ENCODE measurements at regions not wholly inside any gene's neighbourhood (a gene's known extent, or its start where the extent isn't known, plus 50 kb on each side); places are given as distances from the start of the nearest gene placed in this dataset.

DNA sequence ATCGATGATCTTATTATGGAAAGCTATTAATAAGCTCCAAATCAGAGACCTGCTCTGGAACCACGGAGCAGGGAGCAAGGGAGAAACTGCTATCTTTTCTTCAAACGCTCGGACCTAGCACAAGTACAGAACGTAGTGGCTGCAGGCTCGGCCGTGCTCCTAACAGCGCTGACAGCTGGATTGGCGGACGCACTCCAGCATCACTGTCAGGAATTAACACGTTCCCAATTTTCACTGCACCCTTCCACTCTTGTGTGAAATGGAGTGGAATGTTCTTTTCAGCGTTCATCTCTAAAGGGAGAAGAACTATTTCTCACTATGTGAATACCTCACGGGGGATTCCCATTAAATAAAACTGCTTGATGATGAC, 106.9 kb downstream of the ZNF281 start:
- Mint-ChIP-seq H3K36me3 (no peaks in the 10 kb centered on the region), H3K9me3 (peaks cover 0 to 3% (median 0%) of the 10 kb centered on the region in 11 donors), H3K27ac (peak overlapping the region; percentile 54 to 97 (median 93)), H3K4me1 (peaks cover 5 to 46% (median 26%) of the 10 kb centered on the region in 7 donors), H3K4me3 (peak overlapping the region; percentile 84 to 95 (median 94)), H3K27me3 (peaks cover 0 to 33% (median 0%) of the 10 kb centered on the region in 5 donors)
- ChIA-PET POLR2A (interaction anchor here (1.0 to 1.1 kb wide), 2 partner anchors 150 to 308 kb away, joined by 3 read pairs; no protein-coding TSS in a partner anchor), CTCF (interaction anchor here (0.6 to 1.6 kb wide), 5 partner anchors 23 to 164 kb away, joined by 3 to 6 read pairs (median 3); no protein-coding TSS in a partner anchor)
- Histone ChIP-seq H3K4me1 (ENCODE audit: control insufficient read depth in 2 of 2, insufficient read depth in 2 of 2, low read length in 2 of 2) (peaks cover 13 to 15% of the 10 kb centered on the region in 2 donors), H3K4me3 (ENCODE audit: low read length) (peak overlapping the region; percentile 95), H3K9me3 (ENCODE audit: control insufficient read depth in 2 of 3, low read length in 3 of 3) (no peaks in the 10 kb centered on the region), H3K27ac (ENCODE audit: low read depth, low read length) (peak overlapping the region; percentile 74), H3K36me3 (ENCODE audit: control insufficient read depth in 2 of 3, insufficient read depth in 3 of 3, low read length in 3 of 3) (no peaks in the 10 kb centered on the region), H3K27me3 (ENCODE audit: control insufficient read depth in 2 of 2, insufficient read depth in 2 of 2, low read length in 2 of 2) (no peaks in the 10 kb centered on the region)
- intact Hi-C loops (cut with micrococcal nuclease) = loop anchor here (1.0 to 5.0 kb wide), 5 partner anchors 107 to 180 kb away; partner anchors contain the start of gene ZNF281 (in 2 of the 2)
- DNase-seq (no peak), ATAC-seq (no peak)

DNA sequence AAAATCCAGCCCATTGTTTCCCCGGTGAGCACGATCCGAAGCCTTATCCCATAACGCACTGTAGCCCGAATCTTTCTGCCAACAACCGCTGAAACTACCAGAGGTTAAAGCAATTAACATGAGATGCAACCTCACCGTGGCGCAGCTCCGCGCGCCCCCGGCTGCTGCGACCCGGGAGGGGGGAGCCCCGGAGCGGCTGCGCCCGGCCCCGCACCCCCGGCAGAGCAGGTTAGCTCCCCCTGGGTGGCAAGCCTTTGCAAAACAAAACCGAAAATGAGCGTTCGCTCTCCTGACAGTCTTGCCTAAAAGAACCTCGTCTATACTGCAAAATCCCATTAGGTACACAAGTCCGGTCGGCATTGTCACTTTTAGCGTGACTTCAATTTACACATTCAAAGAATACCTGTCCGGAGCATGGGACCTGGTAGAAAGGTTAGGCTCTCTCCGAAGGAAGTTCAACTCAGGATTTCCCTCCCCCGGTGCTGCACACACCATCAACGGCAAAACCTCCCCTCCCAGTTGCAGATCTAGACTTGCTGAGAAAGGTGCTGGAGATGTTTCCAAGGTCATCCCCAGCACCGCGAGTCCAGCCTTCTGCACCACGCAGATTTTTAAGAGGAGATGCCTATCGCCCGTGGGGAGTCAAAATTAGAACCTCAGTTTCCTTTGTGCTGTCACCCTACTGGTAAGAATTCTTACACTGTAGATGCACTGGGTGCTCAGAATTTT, 107.5 kb downstream of the ZNF281 start:
- no peaks in the 10 kb centered on the region for H3K27me3 ChIP-seq (ENCODE audit: control insufficient read depth in 2 of 2, insufficient read depth in 2 of 2, low read length in 2 of 2)
- H3K27me3 Mint-ChIP-seq = peaks cover 0 to 37% (median 0%) of the 10 kb centered on the region in 5 donors
- DNase-seq (peak; percentile 57 to 81 (median 74)), ATAC-seq (peak; percentile 97)
- H3K4me3 ChIP-seq (ENCODE audit: low read length) = peak overlapping the region; percentile 95
- peak overlapping the region; percentile 84 to 95 (median 94) for H3K4me3 Mint-ChIP-seq
- CTCF ChIA-PET = interaction anchor here (0.6 to 1.6 kb wide), 5 partner anchors 23 to 163 kb away, joined by 3 to 6 read pairs (median 3); no protein-coding TSS in a partner anchor
- H3K9me3 ChIP-seq (ENCODE audit: control insufficient read depth in 2 of 3, low read length in 3 of 3) = no peaks in the 10 kb centered on the region
- POLR2A ChIA-PET = interaction anchor here (0.9 to 1.1 kb wide), 3 partner anchors 149 to 309 kb away, joined by 3 to 4 read pairs (median 3); no protein-coding TSS in a partner anchor
- H3K36me3 Mint-ChIP-seq = no peaks in the 10 kb centered on the region
- peak overlapping the region; percentile 74 for H3K27ac ChIP-seq (ENCODE audit: low read depth, low read length)
- H3K4me1 ChIP-seq (ENCODE audit: control insufficient read depth in 2 of 2, insufficient read depth in 2 of 2, low read length in 2 of 2) = peaks cover 12 to 15% of the 10 kb centered on the region in 2 donors
- H3K36me3 ChIP-seq (ENCODE audit: control insufficient read depth in 2 of 3, insufficient read depth in 3 of 3, low read length in 3 of 3) = no peaks in the 10 kb centered on the region
- peak overlapping the region; percentile 59 to 97 (median 93) for H3K27ac Mint-ChIP-seq
- intact Hi-C loops (cut with micrococcal nuclease) = loop anchor here (1.0 to 5.0 kb wide), 5 partner anchors 108 to 181 kb away; partner anchors contain the start of gene ZNF281 (in 2 of the 2)
- peaks cover 4 to 42% (median 22%) of the 10 kb centered on the region in 7 donors for H3K4me1 Mint-ChIP-seq
- H3K9me3 Mint-ChIP-seq = peaks cover 0 to 3% (median 0%) of the 10 kb centered on the region in 11 donors

DNA sequence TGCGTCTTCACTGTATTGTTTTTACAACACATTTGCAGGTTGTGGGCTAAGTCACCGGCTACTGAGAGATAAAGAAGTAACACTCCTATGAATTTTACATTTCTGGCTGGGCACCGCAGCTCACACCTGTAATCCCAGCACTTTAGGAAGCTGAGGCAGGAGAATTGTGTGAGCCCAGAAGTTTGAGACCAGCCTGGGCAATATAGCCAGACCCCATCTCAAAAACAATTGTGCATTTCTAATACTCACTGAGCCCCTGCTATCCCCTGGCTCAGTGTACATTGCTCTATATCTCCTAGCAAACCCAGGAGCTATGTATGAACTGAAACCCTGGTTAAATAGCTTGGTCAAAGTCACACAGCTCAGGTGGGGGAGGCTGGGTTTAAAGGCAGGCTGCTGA, 108.7 kb downstream of the ZNF281 start:
- intact Hi-C loops (cut with micrococcal nuclease) = loop anchor here (5.0 kb wide), 2 partner anchors 111 to 149 kb away; partner anchors contain the start of gene ZNF281 (in 1 of the 2)
- H3K36me3 ChIP-seq (ENCODE audit: control insufficient read depth in 2 of 3, insufficient read depth in 3 of 3, low read length in 3 of 3) = no peaks in the 10 kb centered on the region
- peak overlapping the region in 9 of 10 donors; percentile 84 to 95 (median 94) for H3K4me3 Mint-ChIP-seq
- H3K4me1 Mint-ChIP-seq = peaks cover 0 to 36% (median 16%) of the 10 kb centered on the region in 7 donors
- H3K27me3 ChIP-seq (ENCODE audit: control insufficient read depth in 2 of 2, insufficient read depth in 2 of 2, low read length in 2 of 2) = no peaks in the 10 kb centered on the region
- no peak overlapping the region for H3K27ac ChIP-seq (ENCODE audit: low read depth, low read length)
- H3K27ac Mint-ChIP-seq = peak overlapping the region in 4 of 9 donors; percentile 86 to 93 (median 92)
- ChIA-PET CTCF (interaction anchor here (0.6 to 1.6 kb wide), 6 partner anchors 25 to 208 kb away, joined by 3 to 6 read pairs (median 4); no protein-coding TSS in a partner anchor), POLR2A (interaction anchor here (0.7 to 0.9 kb wide), 2 partner anchors 109 to 185 kb away, joined by 3 to 4 read pairs; no protein-coding TSS in a partner anchor)
- DNase-seq = no peak
- ATAC-seq = no peak
- H3K4me3 ChIP-seq (ENCODE audit: low read length) = peak overlapping the region; percentile 95
- H3K4me1 ChIP-seq (ENCODE audit: control insufficient read depth in 2 of 2, insufficient read depth in 2 of 2, low read length in 2 of 2) = peaks cover 7 to 11% of the 10 kb centered on the region in 2 donors
- H3K9me3 Mint-ChIP-seq = peaks cover 0 to 3% (median 0%) of the 10 kb centered on the region in 11 donors
- no peaks in the 10 kb centered on the region for H3K36me3 Mint-ChIP-seq
- no peaks in the 10 kb centered on the region for H3K9me3 ChIP-seq (ENCODE audit: control insufficient read depth in 2 of 3, low read length in 3 of 3)
- H3K27me3 Mint-ChIP-seq = peaks cover 0 to 43% (median 0%) of the 10 kb centered on the region in 5 donors

DNA sequence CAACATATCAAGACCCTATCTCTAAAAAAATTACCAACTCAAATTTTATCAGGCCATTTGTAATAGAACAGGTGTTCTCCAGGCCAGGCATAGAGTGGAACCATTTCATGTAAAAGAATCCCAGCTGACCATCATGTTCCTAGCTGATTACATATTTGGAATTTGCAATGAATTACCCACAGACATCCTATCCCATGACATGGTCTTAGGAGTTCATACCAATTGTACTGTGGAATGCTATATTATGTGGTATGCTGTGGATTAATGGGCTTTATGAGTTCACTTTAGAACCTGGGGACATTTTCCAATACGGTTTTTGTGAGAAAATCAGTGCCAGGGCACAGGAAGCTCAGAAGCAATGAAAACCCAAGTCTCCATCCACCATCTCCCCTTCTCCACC, 110.3 kb downstream of the ZNF281 start:
- Histone ChIP-seq H3K27ac (ENCODE audit: low read depth, low read length) (no peak overlapping the region), H3K36me3 (ENCODE audit: control insufficient read depth in 2 of 3, insufficient read depth in 3 of 3, low read length in 3 of 3) (no peaks in the 10 kb centered on the region), H3K4me1 (ENCODE audit: control insufficient read depth in 2 of 2, insufficient read depth in 2 of 2, low read length in 2 of 2) (peaks cover 7 to 11% of the 10 kb centered on the region in 2 donors), H3K4me3 (ENCODE audit: low read length) (no peak overlapping the region), H3K27me3 (ENCODE audit: control insufficient read depth in 2 of 2, insufficient read depth in 2 of 2, low read length in 2 of 2) (no peaks in the 10 kb centered on the region), H3K9me3 (ENCODE audit: control insufficient read depth in 2 of 3, low read length in 3 of 3) (no peaks in the 10 kb centered on the region)
- Mint-ChIP-seq H3K4me3 (no peak overlapping the region), H3K36me3 (no peaks in the 10 kb centered on the region), H3K4me1 (peaks cover 0 to 32% (median 12%) of the 10 kb centered on the region in 7 donors), H3K9me3 (peaks cover 0 to 3% (median 0%) of the 10 kb centered on the region in 11 donors), H3K27me3 (peaks cover 0 to 43% (median 0%) of the 10 kb centered on the region in 5 donors), H3K27ac (no peak overlapping the region)
- ChIA-PET CTCF (interaction anchor here (1.2 to 1.3 kb wide), 2 partner anchors 24 to 189 kb away, joined by 3 to 5 read pairs; no protein-coding TSS in a partner anchor), POLR2A (no interaction called here)
- no peak for ATAC-seq
- intact Hi-C loops (cut with micrococcal nuclease) = no loop called here
- DNase-seq = no peak

DNA sequence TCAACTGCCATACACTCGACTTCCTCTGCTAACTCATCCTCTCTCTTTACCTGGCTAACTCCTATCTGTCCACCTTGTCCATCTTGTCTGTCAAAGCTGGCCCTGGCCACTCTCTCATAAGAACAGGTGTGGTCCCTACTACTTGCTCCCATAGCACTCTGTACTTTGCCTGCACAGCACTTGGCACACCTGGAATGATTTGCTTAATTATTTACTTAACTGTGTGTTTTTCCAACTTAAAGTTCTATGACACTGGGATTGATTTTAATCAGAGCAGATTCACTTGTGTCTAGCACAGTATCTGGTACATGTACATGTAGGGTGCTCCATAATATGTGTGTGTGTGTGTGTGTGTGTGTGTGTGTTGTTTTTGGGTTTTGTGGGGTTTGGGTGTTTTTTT, 111.6 kb downstream of the ZNF281 start:
- Histone ChIP-seq H3K36me3 (ENCODE audit: control insufficient read depth in 2 of 3, insufficient read depth in 3 of 3, low read length in 3 of 3) (no peaks in the 10 kb centered on the region), H3K9me3 (ENCODE audit: control insufficient read depth in 2 of 3, low read length in 3 of 3) (no peaks in the 10 kb centered on the region), H3K27me3 (ENCODE audit: control insufficient read depth in 2 of 2, insufficient read depth in 2 of 2, low read length in 2 of 2) (no peaks in the 10 kb centered on the region), H3K4me1 (ENCODE audit: control insufficient read depth in 2 of 2, insufficient read depth in 2 of 2, low read length in 2 of 2) (peaks cover 7 to 11% of the 10 kb centered on the region in 2 donors), H3K4me3 (ENCODE audit: low read length) (no peak overlapping the region), H3K27ac (ENCODE audit: low read depth, low read length) (no peak overlapping the region)
- Mint-ChIP-seq H3K36me3 (no peaks in the 10 kb centered on the region), H3K27me3 (peaks cover 0 to 39% (median 0%) of the 10 kb centered on the region in 5 donors), H3K4me1 (peaks cover 0 to 29% (median 15%) of the 10 kb centered on the region in 7 donors), H3K27ac (no peak overlapping the region), H3K4me3 (no peak overlapping the region), H3K9me3 (peaks cover 0 to 3% (median 0%) of the 10 kb centered on the region in 11 donors)
- ATAC-seq (no peak), DNase-seq (no peak)
- ChIA-PET CTCF (interaction anchor here (1.2 kb wide), 1 partner anchor 22 kb away, joined by 5 read pairs; no protein-coding TSS in a partner anchor), POLR2A (no interaction called here)
- intact Hi-C loops (cut with micrococcal nuclease) = no loop called here

DNA sequence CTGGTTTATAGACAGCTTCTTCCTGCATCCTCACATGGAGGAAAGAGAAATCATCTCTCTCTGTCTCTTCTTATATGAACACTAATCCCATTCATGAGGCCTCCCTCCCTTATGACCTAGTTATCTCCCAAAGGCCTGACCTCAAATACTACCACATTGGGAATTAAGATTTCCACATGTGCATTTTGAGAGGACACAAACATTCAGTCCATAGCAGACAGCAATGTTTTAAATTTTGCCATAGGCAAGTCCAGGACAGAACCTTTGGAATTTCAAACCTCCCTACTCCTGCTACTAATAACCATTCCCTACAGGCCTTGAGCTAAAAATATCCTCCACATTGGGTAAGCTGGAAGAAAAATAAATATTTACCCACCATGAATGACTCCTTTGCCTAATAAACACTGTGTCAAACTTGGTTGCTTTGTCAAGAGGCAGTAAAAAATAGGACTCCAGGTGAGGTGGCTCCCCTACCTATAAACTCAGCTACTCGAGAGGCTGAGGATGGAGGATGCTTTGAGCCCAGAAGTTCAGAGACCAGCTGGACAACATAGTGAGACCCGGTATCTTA, 113.7 kb downstream of the ZNF281 start:
- Histone ChIP-seq H3K4me3 (ENCODE audit: low read length) (no peak overlapping the region), H3K27ac (ENCODE audit: low read depth, low read length) (no peak overlapping the region), H3K27me3 (ENCODE audit: control insufficient read depth in 2 of 2, insufficient read depth in 2 of 2, low read length in 2 of 2) (no peaks in the 10 kb centered on the region), H3K36me3 (ENCODE audit: control insufficient read depth in 2 of 3, insufficient read depth in 3 of 3, low read length in 3 of 3) (no peaks in the 10 kb centered on the region), H3K9me3 (ENCODE audit: control insufficient read depth in 2 of 3, low read length in 3 of 3) (no peaks in the 10 kb centered on the region), H3K4me1 (ENCODE audit: control insufficient read depth in 2 of 2, insufficient read depth in 2 of 2, low read length in 2 of 2) (peaks cover 0 to 1% of the 10 kb centered on the region in 2 donors)
- DNase-seq (no peak), ATAC-seq (no peak)
- Mint-ChIP-seq H3K4me1 (peaks cover 0 to 10% (median 5%) of the 10 kb centered on the region in 7 donors), H3K4me3 (no peak overlapping the region), H3K36me3 (no peaks in the 10 kb centered on the region), H3K27me3 (peaks cover 0 to 32% (median 0%) of the 10 kb centered on the region in 5 donors), H3K9me3 (peaks cover 0 to 3% (median 0%) of the 10 kb centered on the region in 11 donors), H3K27ac (peak overlapping the region in 1 of 9 donors; percentile 11)
- CTCF ChIA-PET = no interaction called here
- POLR2A ChIA-PET = interaction anchor here (0.6 to 0.7 kb wide), 2 partner anchors 12 to 207 kb away, joined by 3 read pairs; no protein-coding TSS in a partner anchor
- intact Hi-C loops (cut with micrococcal nuclease) = no loop called here

Measured in naive thymus-derived CD4-positive, alpha-beta T cell (primary cell).